ENCODE measurements at regions not wholly inside any gene's neighbourhood (a gene's known extent, or its start where the extent isn't known, plus 50 kb on each side); places are given as distances from the start of the nearest gene placed in this dataset.

DNA sequence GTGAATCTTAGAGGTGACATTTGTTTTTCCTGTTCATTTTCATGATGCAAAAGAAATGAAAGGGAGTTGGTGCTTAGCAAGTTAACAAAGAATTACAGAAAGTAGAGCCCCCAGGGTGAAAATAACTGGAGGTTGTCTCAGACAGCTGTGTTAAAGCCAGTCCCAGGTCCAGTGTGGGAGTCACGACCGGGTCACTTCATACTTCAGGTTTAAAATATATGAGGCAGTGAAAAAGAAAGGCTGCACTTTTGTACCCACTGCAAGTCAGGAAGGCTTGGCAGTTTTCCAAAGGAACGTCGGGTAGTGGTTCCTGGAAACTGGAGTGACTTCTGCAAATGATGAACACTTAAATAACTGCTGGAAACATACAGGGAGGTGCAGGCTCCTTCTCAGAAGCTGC, 91.5 kb upstream of the THBS2 start:
- no peak overlapping the region for H3K27ac ChIP-seq
- H3K4me3 ChIP-seq = no peak overlapping the region
- intact Hi-C loops (cut with DNase I) = no loop called here
- H3K36me3 ChIP-seq = no peaks in the 10 kb centered on the region
- no peak for DNase-seq
- no peaks in the 10 kb centered on the region for H3K27me3 ChIP-seq
- 23 to 32% methylated on average over 4 of the region's 4 CpGs for WGBS, 2 donors
- TF ChIP-seq POLR2A (IDR thresholded peaks at IDR 0.05) = no peak
- TF ChIP-seq, protein P1, sequence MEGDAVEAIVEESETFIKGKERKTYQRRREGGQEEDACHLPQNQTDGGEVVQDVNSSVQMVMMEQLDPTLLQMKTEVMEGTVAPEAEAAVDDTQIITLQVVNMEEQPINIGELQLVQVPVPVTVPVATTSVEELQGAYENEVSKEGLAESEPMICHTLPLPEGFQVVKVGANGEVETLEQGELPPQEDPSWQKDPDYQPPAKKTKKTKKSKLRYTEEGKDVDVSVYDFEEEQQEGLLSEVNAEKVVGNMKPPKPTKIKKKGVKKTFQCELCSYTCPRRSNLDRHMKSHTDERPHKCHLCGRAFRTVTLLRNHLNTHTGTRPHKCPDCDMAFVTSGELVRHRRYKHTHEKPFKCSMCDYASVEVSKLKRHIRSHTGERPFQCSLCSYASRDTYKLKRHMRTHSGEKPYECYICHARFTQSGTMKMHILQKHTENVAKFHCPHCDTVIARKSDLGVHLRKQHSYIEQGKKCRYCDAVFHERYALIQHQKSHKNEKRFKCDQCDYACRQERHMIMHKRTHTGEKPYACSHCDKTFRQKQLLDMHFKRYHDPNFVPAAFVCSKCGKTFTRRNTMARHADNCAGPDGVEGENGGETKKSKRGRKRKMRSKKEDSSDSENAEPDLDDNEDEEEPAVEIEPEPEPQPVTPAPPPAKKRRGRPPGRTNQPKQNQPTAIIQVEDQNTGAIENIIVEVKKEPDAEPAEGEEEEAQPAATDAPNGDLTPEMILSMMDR (IDR thresholded peaks at IDR 0.05) = no peak
- H3K9me3 ChIP-seq = no peaks in the 10 kb centered on the region
- peaks cover 9 to 48% (median 36%) of the 10 kb centered on the region in 3 donors for H3K4me1 ChIP-seq

- Histone ChIP-seq H3K9me3 (no peaks in the 10 kb centered on the region), H3K27ac (peak overlapping the region in 3 of 4 donors; percentile 4 to 56 (median 29)), H3K36me3 (no peaks in the 10 kb centered on the region), H3K27me3 (no peaks in the 10 kb centered on the region), H3K4me3 (no peak overlapping the region), H3K4me1 (peaks cover 9 to 53% (median 38%) of the 10 kb centered on the region in 3 donors)
- 32 to 39% methylated on average over 7 of the region's 7 CpGs for WGBS, 2 donors
- TF ChIP-seq, protein P1 (IDR thresholded peaks at IDR 0.05) = no peak
- TF ChIP-seq POLR2A (IDR thresholded peaks at IDR 0.05) = no peak
- no peak for DNase-seq
- intact Hi-C loops (cut with DNase I) = no loop called here
Observed at GRCh38 chr6:169344750-169345065, 91.1 kb upstream of the THBS2 start.

- no peaks in the 10 kb centered on the region for H3K27me3 ChIP-seq
- H3K36me3 ChIP-seq = no peaks in the 10 kb centered on the region
- no peak for DNase-seq
- no peaks in the 10 kb centered on the region for H3K9me3 ChIP-seq
- H3K4me1 ChIP-seq = peaks cover 9 to 59% (median 38%) of the 10 kb centered on the region in 3 donors
- TF ChIP-seq POLR2A (IDR thresholded peaks at IDR 0.05) = no peak
- TF ChIP-seq, protein P1 (IDR thresholded peaks at IDR 0.05) = no peak
- H3K4me3 ChIP-seq = no peak overlapping the region
- WGBS, 2 donors = 27 to 45% methylated on average over 13 of the region's 13 CpGs
- intact Hi-C loops (cut with DNase I) = no loop called here
- H3K27ac ChIP-seq = peak overlapping the region in 3 of 4 donors; percentile 4 to 56 (median 29)
Observed at GRCh38 chr6:169343886-169344749, 90.5 kb upstream of the THBS2 start.

DNA sequence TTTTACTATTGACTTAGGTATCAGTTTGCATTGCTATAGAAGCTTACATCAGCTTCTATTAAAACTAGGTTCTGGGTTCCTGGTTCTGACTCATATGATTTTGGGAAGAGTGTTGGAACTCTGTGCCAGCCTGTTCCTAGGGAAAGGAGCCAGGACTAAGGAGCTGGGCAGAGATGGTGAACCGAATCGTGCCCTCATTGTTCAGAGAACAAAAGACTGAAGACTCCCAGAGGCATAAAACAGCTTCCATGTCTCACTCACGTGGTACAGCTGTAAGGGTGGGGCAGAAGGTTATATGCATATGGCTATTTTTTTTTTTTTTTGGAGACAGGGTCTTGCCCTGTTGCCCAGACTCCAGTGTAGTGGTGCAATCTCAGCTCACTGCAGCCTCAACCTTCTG, 89.1 kb upstream of the THBS2 start:
- Histone ChIP-seq H3K36me3 (no peaks in the 10 kb centered on the region), H3K4me1 (peaks cover 9 to 60% (median 38%) of the 10 kb centered on the region in 3 donors), H3K9me3 (no peaks in the 10 kb centered on the region), H3K27ac (peak overlapping the region; percentile 19 to 73 (median 48)), H3K4me3 (no peak overlapping the region), H3K27me3 (no peaks in the 10 kb centered on the region)
- DNase-seq = no peak
- intact Hi-C loops (cut with DNase I) = no loop called here
- TF ChIP-seq, protein P1 (IDR thresholded peaks at IDR 0.05) = no peak
- TF ChIP-seq POLR2A (IDR thresholded peaks at IDR 0.05) = no peak
- WGBS, 2 donors = 37 to 61% methylated on average over 3 of the region's 3 CpGs

DNA sequence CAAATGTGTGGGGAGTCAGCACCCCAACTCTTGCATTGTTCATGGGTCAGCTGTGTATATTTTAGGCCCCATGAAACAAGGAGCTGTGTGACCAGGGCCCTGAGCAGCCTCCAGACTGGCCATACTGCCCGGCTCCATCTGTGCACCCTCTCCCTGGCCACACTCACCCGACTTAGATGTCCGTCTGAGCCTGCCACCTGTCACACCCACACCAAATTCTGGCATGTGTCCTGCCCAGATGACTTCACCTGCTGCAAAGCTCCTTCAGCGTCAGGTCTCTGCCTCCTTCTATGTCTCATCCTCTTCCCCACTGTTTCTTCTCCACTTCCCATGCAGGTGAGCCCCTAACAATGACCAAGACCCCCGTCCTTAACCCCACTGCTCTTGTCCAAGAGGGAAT, 88.1 kb upstream of the THBS2 start:
- Histone ChIP-seq H3K27ac (peak overlapping the region in 3 of 4 donors; percentile 40 to 73 (median 56)), H3K4me1 (peaks cover 9 to 60% (median 38%) of the 10 kb centered on the region in 3 donors), H3K9me3 (no peaks in the 10 kb centered on the region), H3K4me3 (no peak overlapping the region), H3K36me3 (no peaks in the 10 kb centered on the region), H3K27me3 (no peaks in the 10 kb centered on the region)
- no peak for DNase-seq
- intact Hi-C loops (cut with DNase I) = no loop called here
- TF ChIP-seq, protein P1 (IDR thresholded peaks at IDR 0.05) = no peak
- no peak for TF ChIP-seq POLR2A (IDR thresholded peaks at IDR 0.05)
- WGBS, 2 donors = 41 to 53% methylated on average over 5 of the region's 5 CpGs

Data from esophagus squamous epithelium (tissue), 5 donors.